H9 (cell line): ENCODE measurements at regions not wholly inside any gene's neighbourhood (a gene's known extent, or its start where the extent isn't known, plus 50 kb on each side); places are given as distances from the start of the nearest gene placed in this dataset.
"Not testable (repeated sequence)": the region's sequence is repeated elsewhere in the genome, so short reads cannot be mapped to it uniquely, and the experiment has no call there.

Experiments used
- DNase-seq: peaks from one replicate; pipeline ENCODE4 v3.0.0-alpha.2; 2017
- H2AFZ ChIP-seq: one replicate; pipeline ENCODE4 v1.6.1; 2013; ENCODE audit warnings: mild to moderate bottlenecking, low read length, control low read depth, moderate library complexity
- H2AK5ac ChIP-seq: 2 replicates; pipeline ENCODE4 v1.6.1; 2013; ENCODE audit warnings: low read length, control low read depth, mixed read lengths; ENCODE audit not compliant: insufficient read length
- H2BK120ac ChIP-seq: one replicate; pipeline ENCODE4 v1.6.1; 2013; ENCODE audit warnings: low read depth, mild to moderate bottlenecking, low read length, control low read depth, inconsistent platforms; ENCODE audit not compliant: poor library complexity, severe bottlenecking
- H2BK12ac ChIP-seq: 2 replicates; pipeline ENCODE4 v1.6.1; 2013; ENCODE audit warnings: low read length, control low read depth, mixed read lengths, low read depth; ENCODE audit not compliant: insufficient read length
- H2BK15ac ChIP-seq: 2 replicates; pipeline ENCODE4 v1.6.1; 2013; ENCODE audit warnings: low read depth, low read length, control low read depth
- H2BK20ac ChIP-seq: one replicate; pipeline ENCODE4 v1.6.1; 2013; ENCODE audit warnings: low read depth, mild to moderate bottlenecking, low read length, control low read depth, inconsistent platforms; ENCODE audit not compliant: poor library complexity, severe bottlenecking
- H2BK5ac ChIP-seq: 2 replicates; pipeline ENCODE4 v1.6.1; 2013; ENCODE audit warnings: low read length, control low read depth, mixed read lengths; ENCODE audit not compliant: insufficient read length
- H3K14ac ChIP-seq: 2 replicates; pipeline ENCODE4 v1.6.1; 2013; ENCODE audit warnings: low read length, control low read depth; ENCODE audit not compliant: insufficient read depth
- H3K18ac ChIP-seq: 2 replicates; pipeline ENCODE4 v1.6.1; 2013; ENCODE audit warnings: low read depth, mild to moderate bottlenecking, mixed read lengths, low read length, control low read depth; ENCODE audit not compliant: insufficient read length
- H3K23ac ChIP-seq: 2 replicates; pipeline ENCODE4 v1.6.1; 2013; ENCODE audit warnings: low read length, control low read depth, mixed read lengths, low read depth; ENCODE audit not compliant: insufficient read length
- H3K23me2 ChIP-seq: 2 replicates; pipeline ENCODE4 v1.6.1; 2013; ENCODE audit warnings: low read depth, mild to moderate bottlenecking, mixed read lengths, low read length, control low read depth; ENCODE audit not compliant: insufficient read length, poor library complexity, severe bottlenecking
- H3K27ac ChIP-seq: 2 replicates; pipeline ENCODE4 v1.5.1; 2013; ENCODE audit warnings: low read length, control low read depth, mixed read lengths, low read depth; ENCODE audit not compliant: insufficient read length
- H3K27me3 ChIP-seq: 2 replicates; pipeline ENCODE4 v1.6.1; 2013; ENCODE audit warnings: low read length, control low read depth, inconsistent platforms; ENCODE audit not compliant: insufficient read depth
- H3K4ac ChIP-seq: 2 replicates; pipeline ENCODE4 v1.6.1; 2013; ENCODE audit warnings: low read depth, mild to moderate bottlenecking, control low read depth, inconsistent platforms, low read length, moderate library complexity
- H3K4me1 ChIP-seq: 2 replicates; pipeline ENCODE4 v1.6.1; 2013; ENCODE audit warnings: low read length, control low read depth, inconsistent platforms; ENCODE audit not compliant: insufficient read depth
- H3K4me2 ChIP-seq: 2 replicates; pipeline ENCODE4 v1.6.1; 2013; ENCODE audit warnings: low read length, control low read depth, mixed read lengths; ENCODE audit not compliant: insufficient read length, insufficient read depth
- H3K56ac ChIP-seq: 2 replicates; pipeline ENCODE4 v1.6.1; 2013; ENCODE audit warnings: low read depth, mild to moderate bottlenecking, mixed read lengths, low read length, control low read depth; ENCODE audit not compliant: insufficient read length
- H3K79me1 ChIP-seq: 2 replicates; pipeline ENCODE4 v1.6.1; 2013; ENCODE audit warnings: low read depth, mild to moderate bottlenecking, moderate library complexity, low read length, control low read depth, inconsistent platforms; ENCODE audit not compliant: insufficient read depth, poor library complexity, severe bottlenecking
- H3K79me2 ChIP-seq: 2 replicates; pipeline ENCODE4 v1.6.1; 2013; ENCODE audit warnings: low read length, control low read depth, inconsistent platforms; ENCODE audit not compliant: insufficient read depth
- H3K9ac ChIP-seq: 2 replicates; pipeline ENCODE4 v1.6.1; 2013; ENCODE audit warnings: low read length, control low read depth, mixed read lengths; ENCODE audit not compliant: insufficient read length; ENCODE audit errors: extremely low read depth
- H3K9me3 ChIP-seq: one replicate; pipeline ENCODE4 v1.6.1; 2013; ENCODE audit warnings: low read depth, low read length, inconsistent platforms; ENCODE audit not compliant: control insufficient read depth
- H3T11ph ChIP-seq: one replicate; pipeline ENCODE4 v1.6.1; 2013; ENCODE audit warnings: mild to moderate bottlenecking, low read length, control low read depth, inconsistent platforms
- H4K20me1 ChIP-seq: one replicate; pipeline ENCODE4 v1.6.1; 2013; ENCODE audit not compliant: control insufficient read depth, insufficient read length, insufficient read depth
- H4K5ac ChIP-seq: 2 replicates; pipeline ENCODE4 v1.6.1; 2013; ENCODE audit warnings: low read depth, mild to moderate bottlenecking, mixed read lengths, low read length, control low read depth; ENCODE audit not compliant: insufficient read length
- H4K8ac ChIP-seq: replicated peaks from 2 replicates; pipeline ENCODE4 v1.6.1; 2013; ENCODE audit warnings: low read length, control low read depth, mixed read lengths, low read depth; ENCODE audit not compliant: insufficient read length
- H4K91ac ChIP-seq: 2 replicates; pipeline ENCODE4 v1.6.1; 2013; ENCODE audit warnings: low read depth, mild to moderate bottlenecking, moderate library complexity, mixed read lengths, low read length, control low read depth; ENCODE audit not compliant: insufficient read length
- H3K27ac Mint-ChIP-seq, 3 experiments: 2 replicates in 2 of 3; 3 replicates in 1 of 3; pipeline ENCODE4 v1.8.0; 2020 to 2021; ENCODE audit warnings: mixed read lengths in 3 of 3, mild to moderate bottlenecking in 1 of 3, moderate library complexity in 1 of 3
- H3K27me3 Mint-ChIP-seq: 2 replicates; pipeline ENCODE4 v1.8.0; 2021; ENCODE audit warnings: low read depth, mild to moderate bottlenecking, moderate library complexity, mixed read lengths
- H3K36me3 Mint-ChIP-seq, 3 experiments: 2 replicates in 2 of 3; 3 replicates in 1 of 3; pipeline ENCODE4 v1.8.0; 2020 to 2021; ENCODE audit warnings: low read depth in 3 of 3, mixed read lengths in 3 of 3; ENCODE audit not compliant: insufficient read depth in 1 of 3
- H3K4me1 Mint-ChIP-seq, 2 experiments: 2 replicates each; pipeline ENCODE4 v1.8.0; 2020; ENCODE audit warnings: mixed read lengths in 2 of 2
- H3K4me3 Mint-ChIP-seq, 2 experiments: 2 replicates in 1 of 2; 3 replicates in 1 of 2; pipeline ENCODE4 v1.8.0; 2020 to 2021; ENCODE audit warnings: mild to moderate bottlenecking in 2 of 2, mixed read lengths in 2 of 2, moderate library complexity in 1 of 2
- H3K9me3 Mint-ChIP-seq, 2 experiments: 2 replicates in 1 of 2; 3 replicates in 1 of 2; pipeline ENCODE4 v1.8.0; 2020; ENCODE audit warnings: mild to moderate bottlenecking in 2 of 2, mixed read lengths in 2 of 2, moderate library complexity in 1 of 2
- WGBS: extraction: QIAGEN DNeasy Blood & Tissue Kit; methylation state at CpG from one replicate; pipeline ENCODE4 v1.1.7; 2013; ENCODE audit warnings: missing lambda C conversion rate, low lambda C conversion rate, mixed read lengths; ENCODE audit not compliant: insufficient read length; ENCODE audit errors: extremely low coverage; 5-methylcytosine and 5-hydroxymethylcytosine counted together
- TF ChIP-seq, protein P1 (sequence below): fragments of 200-600 bp; sonication (generic); conservative IDR thresholded peaks from 3 replicates; pipeline ENCODE4 v1.8.0; 2021; ENCODE audit warnings: antibody characterized with exemption, mild to moderate bottlenecking

DNA sequence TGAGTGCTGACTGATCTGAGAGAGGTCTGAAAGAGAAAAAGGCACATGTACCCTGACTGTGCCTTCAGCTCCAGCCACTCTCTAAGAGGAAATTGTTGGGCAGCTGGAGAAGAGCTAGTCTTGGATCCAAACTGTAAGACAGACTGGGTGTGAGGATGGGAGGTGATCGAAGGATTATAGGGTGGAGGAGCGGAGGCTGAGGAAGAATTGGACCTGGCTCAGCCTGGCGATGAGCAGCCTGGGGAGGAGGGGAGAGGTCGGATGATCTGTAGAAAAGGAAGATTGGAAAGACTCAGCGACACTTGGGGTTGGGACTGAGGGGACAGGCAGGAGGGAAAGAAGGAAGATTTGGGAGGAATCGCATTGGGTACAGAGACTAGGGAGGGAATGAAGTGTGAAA, 98.6 kb upstream of the SLC25A48 start:
- no peak overlapping the region for H2AK5ac ChIP-seq
- peak; percentile 12 for DNase-seq

DNA sequence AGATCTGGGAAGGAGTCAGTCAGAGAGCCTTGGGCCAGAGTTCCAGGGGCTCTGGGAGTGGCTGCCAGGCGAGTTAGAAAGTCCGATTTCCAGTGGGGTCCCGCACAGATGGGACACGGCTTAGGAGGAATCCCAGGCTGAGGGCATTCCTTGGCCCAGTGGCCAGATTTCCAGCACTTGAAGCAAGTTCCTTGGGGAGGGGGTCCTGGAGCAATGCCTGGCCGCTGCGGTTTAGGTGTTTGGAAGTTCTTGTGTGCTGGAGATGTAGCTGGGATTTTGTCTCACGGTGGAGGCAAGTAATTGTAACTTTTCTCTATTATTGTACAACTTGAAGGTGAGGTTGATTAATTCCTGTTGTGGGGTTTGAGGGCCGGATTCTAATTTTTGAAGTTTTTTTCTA, 99.5 kb upstream of the SLC25A48 start:
- WGBS, result no CpG with 5 or more reads among the region's 8 CpGs
- not testable (repeated sequence) for H3K56ac ChIP-seq, H4K91ac ChIP-seq, H3K18ac ChIP-seq, H2BK20ac ChIP-seq, H3K9ac ChIP-seq, H2BK12ac ChIP-seq, H3K4me2 ChIP-seq, H3K4ac ChIP-seq, H4K20me1 ChIP-seq, H3K23ac ChIP-seq, H3T11ph ChIP-seq, H2AFZ ChIP-seq, H2BK120ac ChIP-seq, H3K79me2 ChIP-seq, H3K14ac ChIP-seq, H3K4me3 Mint-ChIP-seq, H4K8ac ChIP-seq, H3K79me1 ChIP-seq, H2AK5ac ChIP-seq, H3K27ac ChIP-seq, H2BK15ac ChIP-seq, H3K9me3 ChIP-seq, H3K36me3 Mint-ChIP-seq, H3K4me1 Mint-ChIP-seq, H3K27ac Mint-ChIP-seq, H2BK5ac ChIP-seq, H3K4me1 ChIP-seq, H3K23me2 ChIP-seq, H4K5ac ChIP-seq, H3K27me3 ChIP-seq, H3K9me3 Mint-ChIP-seq
- H3K27me3 Mint-ChIP-seq, result peaks cover 18% of the 10 kb centered on the region
- DNase-seq, result peak; percentile 17

More for the DNA sequence above, 98.6 kb upstream of the SLC25A48 start:
- H2BK120ac ChIP-seq, result no peak overlapping the region
- H3K4me1 Mint-ChIP-seq, result peaks cover 0 to 7% of the 10 kb centered on the region in 2 experiments; a peak in 1 of 4 replicates
- H3T11ph ChIP-seq, result no peak overlapping the region
- H4K5ac ChIP-seq, result no peak overlapping the region
- no peaks in the 10 kb centered on the region for H3K79me2 ChIP-seq
- H3K27ac ChIP-seq, result no peak overlapping the region
- no peak overlapping the region for H2BK20ac ChIP-seq
- TF ChIP-seq, protein P1, sequence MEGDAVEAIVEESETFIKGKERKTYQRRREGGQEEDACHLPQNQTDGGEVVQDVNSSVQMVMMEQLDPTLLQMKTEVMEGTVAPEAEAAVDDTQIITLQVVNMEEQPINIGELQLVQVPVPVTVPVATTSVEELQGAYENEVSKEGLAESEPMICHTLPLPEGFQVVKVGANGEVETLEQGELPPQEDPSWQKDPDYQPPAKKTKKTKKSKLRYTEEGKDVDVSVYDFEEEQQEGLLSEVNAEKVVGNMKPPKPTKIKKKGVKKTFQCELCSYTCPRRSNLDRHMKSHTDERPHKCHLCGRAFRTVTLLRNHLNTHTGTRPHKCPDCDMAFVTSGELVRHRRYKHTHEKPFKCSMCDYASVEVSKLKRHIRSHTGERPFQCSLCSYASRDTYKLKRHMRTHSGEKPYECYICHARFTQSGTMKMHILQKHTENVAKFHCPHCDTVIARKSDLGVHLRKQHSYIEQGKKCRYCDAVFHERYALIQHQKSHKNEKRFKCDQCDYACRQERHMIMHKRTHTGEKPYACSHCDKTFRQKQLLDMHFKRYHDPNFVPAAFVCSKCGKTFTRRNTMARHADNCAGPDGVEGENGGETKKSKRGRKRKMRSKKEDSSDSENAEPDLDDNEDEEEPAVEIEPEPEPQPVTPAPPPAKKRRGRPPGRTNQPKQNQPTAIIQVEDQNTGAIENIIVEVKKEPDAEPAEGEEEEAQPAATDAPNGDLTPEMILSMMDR, result no peak
- no peak overlapping the region for H3K4me3 Mint-ChIP-seq
- H3K79me1 ChIP-seq, result no peaks in the 10 kb centered on the region
- no peak overlapping the region for H2AFZ ChIP-seq
- no peak overlapping the region for H3K9ac ChIP-seq
- H2BK5ac ChIP-seq, result no peak overlapping the region
- H2BK15ac ChIP-seq, result no peak overlapping the region
- no peak overlapping the region for H3K4ac ChIP-seq
- no peaks in the 10 kb centered on the region; a peak in 1 of 7 replicates for H3K36me3 Mint-ChIP-seq
- no peaks in the 10 kb centered on the region for H4K20me1 ChIP-seq
- no peak overlapping the region for H3K23ac ChIP-seq
- no peak overlapping the region for H3K27ac Mint-ChIP-seq
- no peaks in the 10 kb centered on the region for H3K23me2 ChIP-seq
- H3K14ac ChIP-seq, result no peak overlapping the region
- peaks cover 18% of the 10 kb centered on the region for H3K27me3 Mint-ChIP-seq
- H3K18ac ChIP-seq, result no peak overlapping the region
- no peak overlapping the region for H3K4me2 ChIP-seq
- no peaks in the 10 kb centered on the region for H3K9me3 ChIP-seq
- no peak overlapping the region for H3K56ac ChIP-seq
- H2BK12ac ChIP-seq, result no peak overlapping the region
- no CpG with 5 or more reads among the region's 6 CpGs for WGBS
- no peak overlapping the region for H4K8ac ChIP-seq
- H4K91ac ChIP-seq, result no peak overlapping the region
- H3K27me3 ChIP-seq, result no peaks in the 10 kb centered on the region
- H3K4me1 ChIP-seq, result no peaks in the 10 kb centered on the region; the same call in 1 of the 2 replicates
- H3K9me3 Mint-ChIP-seq, result no peaks in the 10 kb centered on the region
